ENCODE measurements at regions not wholly inside any gene's neighbourhood (a gene's known extent, or its start where the extent isn't known, plus 50 kb on each side); places are given as distances from the start of the nearest gene placed in this dataset.

GRCh38 chr19:5261156-5261890 lies 79.3 kb downstream of the PTPRS start:
- TF ChIP-seq POLR2A (IDR thresholded peaks at IDR 0.05; ENCODE audit: low read length) = no peak
- no peak for TF ChIP-seq GATA1 (IDR thresholded peaks at IDR 0.05; ENCODE audit: low read depth, low read length)
